ENCODE measurements at regions not wholly inside any gene's neighbourhood (a gene's known extent, or its start where the extent isn't known, plus 50 kb on each side); places are given as distances from the start of the nearest gene placed in this dataset.

- no peak for DNase-seq
Measured at GRCh38 chr20:4069751-4070150, 54.4 kb upstream of the RNF24 start.

- DNase-seq: no peak
Measured at GRCh38 chr20:4068708-4069107, 53.4 kb upstream of the RNF24 start.

DNA sequence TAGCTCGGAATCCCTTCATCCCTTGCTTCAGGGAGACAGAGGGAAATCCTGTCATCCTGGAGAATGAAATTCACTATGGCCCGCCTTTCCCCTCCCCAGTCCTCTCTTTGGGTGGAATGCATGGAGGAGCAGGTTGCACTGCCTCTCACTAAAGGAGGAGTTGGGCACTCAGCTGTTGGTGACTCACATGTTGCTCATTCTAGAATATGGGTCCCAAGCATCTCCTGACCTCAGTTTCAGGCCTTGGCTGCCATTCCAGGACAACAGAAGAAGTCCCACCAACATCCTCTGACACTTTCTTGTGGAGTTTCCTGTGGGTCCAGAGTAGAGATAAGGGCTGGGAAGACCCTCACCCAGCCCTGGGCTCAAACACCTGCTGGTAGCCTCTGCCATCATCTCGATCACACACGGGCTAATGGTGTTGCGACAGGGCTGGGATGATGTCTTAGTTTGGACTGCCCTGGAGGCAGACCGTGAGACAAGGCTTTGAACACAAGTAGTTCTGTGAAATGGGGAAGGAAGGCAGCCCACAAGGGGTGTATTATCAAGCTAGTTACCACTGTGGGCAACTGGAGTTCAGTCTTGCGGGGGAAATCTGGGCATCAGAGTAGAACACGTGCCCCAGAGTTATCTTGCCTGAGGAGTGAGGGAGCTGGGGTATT, 52.4 kb upstream of the RNF24 start:
- DNase-seq: no peak

DNA sequence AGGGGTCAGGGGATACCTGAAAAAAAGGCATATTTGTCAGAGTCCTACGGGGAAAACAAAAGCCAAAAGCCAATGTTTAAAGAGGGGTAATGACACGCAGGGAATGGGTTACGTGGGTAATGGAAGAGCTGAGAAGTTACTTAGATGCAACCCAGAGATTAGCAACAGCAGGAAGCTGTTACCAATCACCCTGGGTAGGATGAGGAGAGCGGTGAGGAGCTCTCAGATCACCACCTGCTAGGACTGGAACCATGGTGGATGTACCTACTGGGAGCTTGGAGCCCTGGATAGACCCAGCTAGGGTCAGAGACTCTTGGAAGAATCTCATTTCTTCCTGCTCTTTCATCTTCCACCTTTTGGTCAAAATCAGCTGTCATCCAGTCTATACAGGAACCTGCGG, 51.2 kb upstream of the RNF24 start:
- no peak for DNase-seq

- no peak for DNase-seq
Measured at GRCh38 chr20:4065391-4065844, 50.1 kb upstream of the RNF24 start.

Measured in stimulated activated CD4-positive, alpha-beta T cell treated with anti-CD3 and anti-CD28 coated beads, Interleukin-12 subunit alpha, Interleukin-12 subunit beta, amount 100 ng/mL, for 4 hours (primary cell).